22Rv1 (cell line): ENCODE measurements at regions not wholly inside any gene's neighbourhood (a gene's known extent, or its start where the extent isn't known, plus 50 kb on each side); places are given as distances from the start of the nearest gene placed in this dataset.
"Not testable (repeated sequence)": the region's sequence is repeated elsewhere in the genome, so short reads cannot be mapped to it uniquely, and the experiment has no call there.

Experiments used
- H3K27ac ChIP-seq: fragments of 450-650 bp; 2 replicates; pipeline ENCODE4 v1.5.1; 2017
- CTCF ChIP-seq: fragments of 450-650 bp; IDR thresholded peaks from 2 replicates; pipeline ENCODE4 v1.5.1; 2017; ENCODE audit warnings: mild to moderate bottlenecking
- ZFX ChIP-seq: fragments of 450-650 bp; IDR thresholded peaks from 2 replicates; pipeline ENCODE4 v1.6.1; 2017; ENCODE audit warnings: antibody characterized with exemption, borderline replicate concordance

GRCh38 chr14:27881646-27882045 is 884.9 kb upstream of the FOXG1 start:
- no peak overlapping the region for H3K27ac ChIP-seq
- TF ChIP-seq CTCF (no peak), ZFX (no peak)

GRCh38 chr14:27886256-27886655 is 880.3 kb upstream of the FOXG1 start:
- H3K27ac ChIP-seq, result no peak overlapping the region
- TF ChIP-seq ZFX (no peak), CTCF (no peak)

- H3K27ac ChIP-seq, result no peak overlapping the region
- TF ChIP-seq ZFX (no peak), CTCF (no peak)
Observed at GRCh38 chr14:27890259-27890658, 876.3 kb upstream of the FOXG1 start.

GRCh38 chr14:27908484-27908883 is 858.1 kb upstream of the FOXG1 start:
- not testable (repeated sequence) for H3K27ac ChIP-seq

- TF ChIP-seq ZFX, result no peak
- TF ChIP-seq CTCF, result no peak
- no peak overlapping the region for H3K27ac ChIP-seq
Observed at GRCh38 chr14:27916326-27916725, 850.3 kb upstream of the FOXG1 start.

- TF ChIP-seq ZFX (no peak), CTCF (no peak)
- no peak overlapping the region for H3K27ac ChIP-seq
Observed at GRCh38 chr14:27917896-27918295, 848.7 kb upstream of the FOXG1 start.

DNA sequence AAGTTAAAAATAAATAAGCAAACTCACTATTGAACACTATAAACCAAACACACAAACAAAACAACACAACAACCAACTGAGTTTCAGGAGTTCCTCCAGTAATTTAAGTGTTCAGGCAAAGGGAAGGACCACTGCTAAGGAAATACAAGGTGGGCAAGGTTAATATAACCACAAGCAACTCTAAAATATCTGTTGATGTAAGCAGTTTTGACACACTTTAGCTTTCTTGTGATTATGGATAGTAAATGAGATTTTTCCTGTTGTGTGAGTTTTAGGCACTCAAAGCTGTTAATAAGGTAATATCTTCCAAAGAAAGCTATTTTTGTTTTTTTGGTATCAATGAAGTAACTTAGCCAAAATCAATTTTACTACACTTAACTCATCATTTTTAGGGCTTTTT is 839.1 kb upstream of the FOXG1 start:
- H3K27ac ChIP-seq, result no peak overlapping the region
- TF ChIP-seq CTCF (no peak), ZFX (no peak)

- H3K27ac ChIP-seq, result no peak overlapping the region
- TF ChIP-seq ZFX (no peak), CTCF (no peak)
Observed at GRCh38 chr14:27929797-27930347, 836.7 kb upstream of the FOXG1 start.
